HL-60 (cell line): ENCODE measurements at regions not wholly inside any gene's neighbourhood (a gene's known extent, or its start where the extent isn't known, plus 50 kb on each side); places are given as distances from the start of the nearest gene placed in this dataset.

ENCODE experiments used
- DNase-seq, 2 experiments: peaks; one replicate each; pipeline ENCODE4 v3.0.0-alpha.2; 2010 to 2020; ENCODE audit warnings: low read depth in 1 of 2, low spot score in 1 of 2
- H3K27ac ChIP-seq: fragments of 250-450 bp; sonication (Bioruptor Pico); replicated peaks from 2 replicates; pipeline ENCODE4 v1.5.1; 2020; ENCODE audit warnings: mild to moderate bottlenecking, moderate library complexity
- H3K27me3 ChIP-seq: fragments of 250-450 bp; sonication (Bioruptor Pico); 2 replicates; pipeline ENCODE4 v1.5.1; 2021; ENCODE audit warnings: mild to moderate bottlenecking, moderate library complexity; ENCODE audit not compliant: insufficient read depth, poor library complexity, severe bottlenecking
- H3K4me3 ChIP-seq: replicated peaks from 2 replicates; pipeline ENCODE4 v1.5.1; 2011; ENCODE audit warnings: mild to moderate bottlenecking, control low read depth, low read length; ENCODE audit not compliant: insufficient read depth
- GABPA ChIP-seq: IDR thresholded peaks from 2 replicates; pipeline ENCODE4 v1.6.1; 2012; ENCODE audit warnings: low read depth
- POLR2AphosphoS5 ChIP-seq: IDR thresholded peaks from 2 replicates; pipeline ENCODE4 v1.6.1; 2012; ENCODE audit warnings: low read depth
- SPI1 ChIP-seq: IDR thresholded peaks from 2 replicates; pipeline ENCODE4 v1.6.1; 2012; ENCODE audit warnings: low read depth, mild to moderate bottlenecking, borderline replicate concordance
- TF ChIP-seq, protein P1 (sequence below): IDR thresholded peaks from one replicate; pipeline ENCODE4 v1.5.1; 2011; ENCODE audit warnings: low read length, control low read depth, inconsistent platforms; ENCODE audit not compliant: insufficient read depth
- TF ChIP-seq, protein P2 (sequence below): IDR thresholded peaks from 2 replicates; pipeline ENCODE4 v1.6.1; 2012; ENCODE audit warnings: low read depth; ENCODE audit not compliant: insufficient replicate concordance

DNA sequence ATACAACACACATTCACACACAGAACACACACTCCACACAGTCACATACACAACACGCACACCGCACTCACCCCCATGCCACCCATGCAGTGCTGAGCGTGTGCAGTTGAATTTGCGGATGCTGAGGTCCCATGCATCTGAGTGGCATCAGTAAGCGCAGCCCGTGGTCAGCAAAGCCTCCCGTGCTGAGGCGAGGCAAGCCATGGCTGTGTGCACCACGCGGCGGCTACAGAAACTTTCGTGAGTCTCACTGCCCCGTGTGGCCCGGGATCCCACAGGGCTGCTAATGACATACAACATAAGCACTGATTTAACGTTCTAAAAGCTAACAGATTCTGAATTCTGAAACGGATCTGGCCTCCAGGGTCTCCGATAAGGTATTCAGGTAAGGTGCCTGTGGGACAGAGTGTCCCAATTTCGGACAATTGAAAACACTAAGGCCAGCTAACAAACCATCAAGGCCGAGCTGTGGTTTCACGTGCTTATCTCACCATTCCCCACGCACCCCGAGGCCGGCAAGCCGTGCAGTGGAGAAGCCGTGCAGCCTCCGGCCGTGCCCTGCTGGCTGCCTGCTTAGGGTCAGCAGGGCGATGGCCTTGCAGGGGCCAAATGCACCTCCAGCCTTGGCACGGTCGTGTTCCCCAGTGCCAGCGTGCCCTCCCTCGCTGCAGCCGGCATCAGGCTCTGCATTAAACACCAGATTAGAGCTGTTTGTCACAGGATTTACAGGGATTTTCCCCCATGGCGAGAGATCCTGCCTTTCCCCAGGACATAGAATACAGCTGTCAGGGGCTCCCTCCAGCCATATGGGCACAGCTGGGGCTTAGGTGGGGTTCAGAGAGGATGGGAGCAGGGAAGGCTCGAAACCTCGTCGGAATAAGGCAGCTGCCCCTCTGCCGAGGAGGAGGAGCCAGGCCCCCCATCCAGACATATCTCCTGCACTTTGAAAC is 191.7 kb downstream of the C16orf95 start:
- Histone ChIP-seq H3K27ac (no peak overlapping the region), H3K27me3 (no peaks in the 10 kb centered on the region), H3K4me3 (no peak overlapping the region)
- TF ChIP-seq SPI1 (no peak), GABPA (no peak), POLR2AphosphoS5 (no peak)
- TF ChIP-seq, protein P1, sequence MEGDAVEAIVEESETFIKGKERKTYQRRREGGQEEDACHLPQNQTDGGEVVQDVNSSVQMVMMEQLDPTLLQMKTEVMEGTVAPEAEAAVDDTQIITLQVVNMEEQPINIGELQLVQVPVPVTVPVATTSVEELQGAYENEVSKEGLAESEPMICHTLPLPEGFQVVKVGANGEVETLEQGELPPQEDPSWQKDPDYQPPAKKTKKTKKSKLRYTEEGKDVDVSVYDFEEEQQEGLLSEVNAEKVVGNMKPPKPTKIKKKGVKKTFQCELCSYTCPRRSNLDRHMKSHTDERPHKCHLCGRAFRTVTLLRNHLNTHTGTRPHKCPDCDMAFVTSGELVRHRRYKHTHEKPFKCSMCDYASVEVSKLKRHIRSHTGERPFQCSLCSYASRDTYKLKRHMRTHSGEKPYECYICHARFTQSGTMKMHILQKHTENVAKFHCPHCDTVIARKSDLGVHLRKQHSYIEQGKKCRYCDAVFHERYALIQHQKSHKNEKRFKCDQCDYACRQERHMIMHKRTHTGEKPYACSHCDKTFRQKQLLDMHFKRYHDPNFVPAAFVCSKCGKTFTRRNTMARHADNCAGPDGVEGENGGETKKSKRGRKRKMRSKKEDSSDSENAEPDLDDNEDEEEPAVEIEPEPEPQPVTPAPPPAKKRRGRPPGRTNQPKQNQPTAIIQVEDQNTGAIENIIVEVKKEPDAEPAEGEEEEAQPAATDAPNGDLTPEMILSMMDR = no peak
- TF ChIP-seq, protein P2, sequence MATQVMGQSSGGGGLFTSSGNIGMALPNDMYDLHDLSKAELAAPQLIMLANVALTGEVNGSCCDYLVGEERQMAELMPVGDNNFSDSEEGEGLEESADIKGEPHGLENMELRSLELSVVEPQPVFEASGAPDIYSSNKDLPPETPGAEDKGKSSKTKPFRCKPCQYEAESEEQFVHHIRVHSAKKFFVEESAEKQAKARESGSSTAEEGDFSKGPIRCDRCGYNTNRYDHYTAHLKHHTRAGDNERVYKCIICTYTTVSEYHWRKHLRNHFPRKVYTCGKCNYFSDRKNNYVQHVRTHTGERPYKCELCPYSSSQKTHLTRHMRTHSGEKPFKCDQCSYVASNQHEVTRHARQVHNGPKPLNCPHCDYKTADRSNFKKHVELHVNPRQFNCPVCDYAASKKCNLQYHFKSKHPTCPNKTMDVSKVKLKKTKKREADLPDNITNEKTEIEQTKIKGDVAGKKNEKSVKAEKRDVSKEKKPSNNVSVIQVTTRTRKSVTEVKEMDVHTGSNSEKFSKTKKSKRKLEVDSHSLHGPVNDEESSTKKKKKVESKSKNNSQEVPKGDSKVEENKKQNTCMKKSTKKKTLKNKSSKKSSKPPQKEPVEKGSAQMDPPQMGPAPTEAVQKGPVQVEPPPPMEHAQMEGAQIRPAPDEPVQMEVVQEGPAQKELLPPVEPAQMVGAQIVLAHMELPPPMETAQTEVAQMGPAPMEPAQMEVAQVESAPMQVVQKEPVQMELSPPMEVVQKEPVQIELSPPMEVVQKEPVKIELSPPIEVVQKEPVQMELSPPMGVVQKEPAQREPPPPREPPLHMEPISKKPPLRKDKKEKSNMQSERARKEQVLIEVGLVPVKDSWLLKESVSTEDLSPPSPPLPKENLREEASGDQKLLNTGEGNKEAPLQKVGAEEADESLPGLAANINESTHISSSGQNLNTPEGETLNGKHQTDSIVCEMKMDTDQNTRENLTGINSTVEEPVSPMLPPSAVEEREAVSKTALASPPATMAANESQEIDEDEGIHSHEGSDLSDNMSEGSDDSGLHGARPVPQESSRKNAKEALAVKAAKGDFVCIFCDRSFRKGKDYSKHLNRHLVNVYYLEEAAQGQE = no peak
- DNase-seq = no peak

DNA sequence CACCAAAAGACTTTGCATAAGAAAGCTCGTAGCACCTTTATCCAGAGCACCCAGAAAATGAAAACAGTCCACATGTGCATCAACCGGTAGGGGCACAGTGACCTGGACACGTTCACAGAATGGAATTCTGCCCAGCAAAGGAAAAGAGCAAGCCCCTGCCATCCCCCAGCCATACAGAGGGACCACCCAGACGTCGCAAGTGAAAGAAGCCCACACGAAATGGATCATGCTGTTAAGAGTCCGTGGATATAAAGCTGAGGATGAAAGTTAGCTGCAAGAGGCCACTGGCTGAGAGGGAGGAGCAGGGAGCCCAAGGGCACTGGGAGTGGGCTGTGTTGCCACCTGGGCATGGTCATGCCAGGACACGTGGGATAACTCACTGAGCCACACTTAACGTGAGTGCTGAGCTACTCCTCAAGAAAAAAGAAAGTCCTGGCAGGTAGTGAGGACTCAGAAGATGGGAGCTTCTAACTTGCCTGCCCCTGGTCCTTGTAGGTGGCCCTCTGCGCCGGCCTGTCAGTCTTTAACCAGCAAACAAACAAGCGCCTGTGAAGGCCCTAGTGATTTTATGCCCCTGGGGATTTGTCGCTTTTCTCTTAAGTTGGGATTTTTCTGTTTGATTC is 190.7 kb downstream of the C16orf95 start:
- no peak overlapping the region for H3K4me3 ChIP-seq
- no peak for DNase-seq
- TF ChIP-seq POLR2AphosphoS5 (no peak), SPI1 (no peak), GABPA (no peak)
- TF ChIP-seq, protein P1 = no peak
- TF ChIP-seq, protein P2 = no peak
- H3K27me3 ChIP-seq = no peaks in the 10 kb centered on the region
- H3K27ac ChIP-seq = no peak overlapping the region

DNA sequence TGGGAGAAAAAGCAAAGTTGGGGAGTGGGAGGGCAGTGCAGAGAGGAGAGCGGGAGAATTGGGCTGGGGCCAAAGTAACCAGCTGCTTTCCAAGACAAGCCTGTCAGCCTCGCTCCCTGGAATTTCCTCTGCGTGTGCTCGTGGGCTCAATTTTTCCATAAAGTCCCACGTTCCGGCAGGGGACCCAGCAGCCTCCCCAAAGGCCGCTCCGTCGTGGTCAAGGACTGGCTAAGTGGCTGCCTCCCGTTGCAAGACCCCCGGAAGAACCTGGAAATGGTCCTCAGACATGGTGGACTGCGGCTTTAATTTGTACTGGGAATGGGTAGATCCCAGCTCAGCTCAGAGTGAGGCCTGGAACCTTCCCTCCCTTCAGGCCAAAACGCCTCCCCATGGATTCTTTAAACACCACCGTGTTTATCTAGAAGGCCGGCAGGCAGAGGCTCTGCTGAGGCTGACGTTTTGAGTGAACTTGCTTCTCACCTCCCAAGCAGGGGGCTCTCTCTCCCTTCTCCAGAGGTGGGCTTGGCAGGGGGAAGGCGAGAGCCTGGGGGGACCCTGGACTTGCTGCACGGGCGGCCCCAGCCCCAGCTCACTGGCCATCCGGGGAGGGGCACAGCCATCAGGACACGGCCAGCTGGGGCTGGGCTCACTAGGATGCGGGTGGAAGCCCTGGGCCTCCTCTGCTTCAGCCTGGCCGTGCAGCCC is 190.0 kb downstream of the C16orf95 start:
- Histone ChIP-seq H3K27me3 (no peaks in the 10 kb centered on the region), H3K27ac (no peak overlapping the region), H3K4me3 (no peak overlapping the region)
- DNase-seq = no peak
- TF ChIP-seq, protein P2 = no peak
- TF ChIP-seq SPI1 (no peak), GABPA (no peak), POLR2AphosphoS5 (no peak)
- TF ChIP-seq, protein P1 = no peak
